ENCODE measurements at regions not wholly inside any gene's neighbourhood (a gene's known extent, or its start where the extent isn't known, plus 50 kb on each side); places are given as distances from the start of the nearest gene placed in this dataset.

GRCh38 chr6:139625998-139626975 lies 251.8 kb upstream of the CITED2 start:
- intact Hi-C loops (cut with DNase I), result no loop called here
- Histone ChIP-seq H3K27ac (no peak overlapping the region), H3K4me1 (peaks cover 0 to 3% (median 0%) of the 10 kb centered on the region in 3 donors), H3K4me3 (no peak overlapping the region), H3K27me3 (no peaks in the 10 kb centered on the region), H3K36me3 (no peaks in the 10 kb centered on the region), H3K9me3 (no peaks in the 10 kb centered on the region)
- 52 to 55% methylated on average over 5 of the region's 5 CpGs for WGBS, 2 donors
- no peak for DNase-seq
- TF ChIP-seq POLR2A (IDR thresholded peaks at IDR 0.05) (no peak), CTCF (IDR thresholded peaks at IDR 0.05) (no peak)

GRCh38 chr6:139625081-139625939 lies 250.9 kb upstream of the CITED2 start:
- H3K27me3 ChIP-seq, result no peaks in the 10 kb centered on the region
- no peak overlapping the region for H3K27ac ChIP-seq
- H3K9me3 ChIP-seq, result no peaks in the 10 kb centered on the region
- no peak overlapping the region for H3K4me3 ChIP-seq
- DNase-seq, result no peak
- WGBS, 2 donors, result 77% methylated on average over 6 of the region's 6 CpGs
- peaks cover 0 to 3% (median 0%) of the 10 kb centered on the region in 3 donors for H3K4me1 ChIP-seq
- H3K36me3 ChIP-seq, result no peaks in the 10 kb centered on the region
- TF ChIP-seq CTCF (IDR thresholded peaks at IDR 0.05) (no peak), POLR2A (IDR thresholded peaks at IDR 0.05) (no peak)
- intact Hi-C loops (cut with DNase I), result no loop called here

GRCh38 chr6:139623372-139623771 lies 248.9 kb upstream of the CITED2 start:
- Histone ChIP-seq H3K36me3 (no peaks in the 10 kb centered on the region), H3K9me3 (no peaks in the 10 kb centered on the region), H3K4me1 (peaks cover 0 to 3% (median 0%) of the 10 kb centered on the region in 3 donors), H3K4me3 (no peak overlapping the region), H3K27ac (no peak overlapping the region), H3K27me3 (no peaks in the 10 kb centered on the region)
- no peak for TF ChIP-seq CTCF (IDR thresholded peaks at IDR 0.05)
- no peak for TF ChIP-seq POLR2A (IDR thresholded peaks at IDR 0.05)
- intact Hi-C loops (cut with DNase I), result no loop called here
- WGBS, 2 donors, result 85 to 92% methylated on average over 2 to 4 of the region's 4 CpGs
- no peak for DNase-seq

GRCh38 chr6:139613496-139613895 lies 239.0 kb upstream of the CITED2 start:
- no peaks in the 10 kb centered on the region for H3K36me3 ChIP-seq
- no peak for DNase-seq
- H3K9me3 ChIP-seq, result no peaks in the 10 kb centered on the region
- no peak overlapping the region for H3K27ac ChIP-seq
- intact Hi-C loops (cut with DNase I), result no loop called here
- WGBS, 2 donors, result 64 to 88% methylated on average over 1 of the region's 1 CpG
- H3K4me1 ChIP-seq, result no peaks in the 10 kb centered on the region
- H3K27me3 ChIP-seq, result no peaks in the 10 kb centered on the region
- H3K4me3 ChIP-seq, result no peak overlapping the region
- TF ChIP-seq POLR2A (IDR thresholded peaks at IDR 0.05) (no peak), CTCF (IDR thresholded peaks at IDR 0.05) (no peak)

- Histone ChIP-seq H3K9me3 (no peaks in the 10 kb centered on the region), H3K4me3 (no peak overlapping the region), H3K27ac (no peak overlapping the region), H3K4me1 (peaks cover 0 to 9% (median 0%) of the 10 kb centered on the region in 3 donors), H3K27me3 (no peaks in the 10 kb centered on the region), H3K36me3 (no peaks in the 10 kb centered on the region)
- TF ChIP-seq POLR2A (IDR thresholded peaks at IDR 0.05) (no peak), CTCF (IDR thresholded peaks at IDR 0.05) (no peak)
- intact Hi-C loops (cut with DNase I), result no loop called here
- no peak for DNase-seq
These were observed 237.7 kb upstream of the CITED2 start for GRCh38 chr6:139612135-139612465.
